IPS DF 4.7 (cell line): ENCODE measurements at regions not wholly inside any gene's neighbourhood (a gene's known extent, or its start where the extent isn't known, plus 50 kb on each side); places are given as distances from the start of the nearest gene placed in this dataset.
"Not testable (repeated sequence)": the region's sequence is repeated elsewhere in the genome, so short reads cannot be mapped to it uniquely, and the experiment has no call there.

Experiments used
- DNase-seq: peaks from one replicate; pipeline ENCODE4 v3.0.0-alpha.2; 2013; ENCODE audit warnings: low spot score; ENCODE audit errors: extremely low read depth

GRCh38 chr4:23106516-23106915, 413.8 kb downstream of the GBA3 start:
- DNase-seq, result no peak

- DNase-seq, result no peak
Measured at GRCh38 chr4:23105759-23106370, 413.1 kb downstream of the GBA3 start.

GRCh38 chr4:23097251-23097650, 404.5 kb downstream of the GBA3 start:
- no peak for DNase-seq

- no peak for DNase-seq
Measured at GRCh38 chr4:23091711-23092110, 399.0 kb downstream of the GBA3 start.

GRCh38 chr4:23085249-23085568, 392.5 kb downstream of the GBA3 start:
- no peak for DNase-seq

GRCh38 chr4:23084559-23085248, 392.0 kb downstream of the GBA3 start:
- DNase-seq, result no peak

- DNase-seq, result no peak
Measured at GRCh38 chr4:23083391-23083790, 390.7 kb downstream of the GBA3 start.

- DNase-seq, result not testable (repeated sequence)
Measured at GRCh38 chr4:23080171-23080570, 387.4 kb downstream of the GBA3 start.

- no peak for DNase-seq
Measured at GRCh38 chr4:23070848-23071570, 378.3 kb downstream of the GBA3 start.

GRCh38 chr4:23068756-23069155, 376.0 kb downstream of the GBA3 start:
- no peak for DNase-seq

- DNase-seq, result no peak
Measured at GRCh38 chr4:23068287-23068686, 375.6 kb downstream of the GBA3 start.

GRCh38 chr4:23062188-23062587, 369.5 kb downstream of the GBA3 start:
- DNase-seq, result no peak

GRCh38 chr4:23061431-23061830, 368.7 kb downstream of the GBA3 start:
- DNase-seq, result no peak

- no peak for DNase-seq
Measured at GRCh38 chr4:23060776-23061175, 368.0 kb downstream of the GBA3 start.

GRCh38 chr4:23058165-23058776, 365.5 kb downstream of the GBA3 start:
- no peak for DNase-seq

GRCh38 chr4:23041501-23041900, 348.8 kb downstream of the GBA3 start:
- DNase-seq, result no peak

GRCh38 chr4:23040539-23040938, 347.8 kb downstream of the GBA3 start:
- DNase-seq, result no peak

GRCh38 chr4:23039818-23040217, 347.1 kb downstream of the GBA3 start:
- no peak for DNase-seq

GRCh38 chr4:23038626-23039491, 346.1 kb downstream of the GBA3 start:
- no peak for DNase-seq

- DNase-seq, result no peak
Measured at GRCh38 chr4:23036921-23037495, 344.3 kb downstream of the GBA3 start.

- no peak for DNase-seq
Measured at GRCh38 chr4:23036503-23036902, 343.8 kb downstream of the GBA3 start.
